NB4 (cell line): ENCODE measurements at regions not wholly inside any gene's neighbourhood (a gene's known extent, or its start where the extent isn't known, plus 50 kb on each side); places are given as distances from the start of the nearest gene placed in this dataset.

Source experiments
- MYC ChIP-seq: IDR thresholded peaks from 2 replicates; pipeline ENCODE4 v1.6.1; 2011; ENCODE audit warnings: low read depth, low read length
- POLR2A ChIP-seq: IDR thresholded peaks from 2 replicates; pipeline ENCODE4 v1.6.1; 2011; ENCODE audit warnings: mild to moderate bottlenecking; ENCODE audit not compliant: insufficient read length; ENCODE audit errors: extremely low read depth
- TF ChIP-seq, protein P1 (sequence below): IDR thresholded peaks from one replicate; pipeline ENCODE4 v1.5.1; 2012; ENCODE audit warnings: low read depth, low read length
- TF ChIP-seq, protein P2 (sequence below): IDR thresholded peaks from 2 replicates; pipeline ENCODE4 v1.6.1; 2011; ENCODE audit warnings: low read depth, low read length

DNA sequence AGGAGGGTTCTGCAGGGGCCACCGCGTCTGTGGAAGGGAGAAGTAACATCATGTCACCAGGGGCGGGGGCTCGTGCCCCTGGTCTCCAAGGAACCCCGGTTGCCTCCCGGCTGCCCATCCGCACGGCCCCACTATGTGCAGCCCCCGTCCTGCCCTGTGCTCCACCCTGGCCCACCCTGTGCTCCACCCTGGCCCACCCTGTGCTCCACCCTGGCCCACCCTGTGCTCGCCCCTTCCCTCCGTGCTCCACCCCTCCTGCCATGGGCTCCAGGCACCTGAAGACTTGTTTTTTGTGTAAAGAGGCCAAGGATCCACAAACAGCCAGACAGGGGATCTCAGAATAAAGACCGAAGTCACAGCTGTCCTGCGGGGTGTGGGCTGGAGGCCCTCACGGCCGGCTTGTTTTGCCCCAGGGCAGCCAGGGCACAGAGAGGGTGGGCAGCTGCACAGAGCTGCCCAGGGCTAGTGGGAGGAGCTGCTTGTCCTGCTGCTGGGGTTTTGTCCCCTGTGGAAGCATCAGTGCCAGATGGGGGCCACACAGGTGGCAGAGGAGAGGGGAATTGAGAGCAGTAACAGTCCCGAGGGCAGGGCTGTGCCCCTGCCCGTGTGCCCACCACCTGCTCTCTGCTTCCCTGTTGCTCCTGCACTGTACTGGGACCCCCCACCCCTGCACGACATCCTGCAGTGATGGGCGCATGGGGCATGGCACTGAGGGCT, 147.0 kb upstream of the CIBAR2 start:
- no peak for TF ChIP-seq POLR2A
- TF ChIP-seq, protein P1, sequence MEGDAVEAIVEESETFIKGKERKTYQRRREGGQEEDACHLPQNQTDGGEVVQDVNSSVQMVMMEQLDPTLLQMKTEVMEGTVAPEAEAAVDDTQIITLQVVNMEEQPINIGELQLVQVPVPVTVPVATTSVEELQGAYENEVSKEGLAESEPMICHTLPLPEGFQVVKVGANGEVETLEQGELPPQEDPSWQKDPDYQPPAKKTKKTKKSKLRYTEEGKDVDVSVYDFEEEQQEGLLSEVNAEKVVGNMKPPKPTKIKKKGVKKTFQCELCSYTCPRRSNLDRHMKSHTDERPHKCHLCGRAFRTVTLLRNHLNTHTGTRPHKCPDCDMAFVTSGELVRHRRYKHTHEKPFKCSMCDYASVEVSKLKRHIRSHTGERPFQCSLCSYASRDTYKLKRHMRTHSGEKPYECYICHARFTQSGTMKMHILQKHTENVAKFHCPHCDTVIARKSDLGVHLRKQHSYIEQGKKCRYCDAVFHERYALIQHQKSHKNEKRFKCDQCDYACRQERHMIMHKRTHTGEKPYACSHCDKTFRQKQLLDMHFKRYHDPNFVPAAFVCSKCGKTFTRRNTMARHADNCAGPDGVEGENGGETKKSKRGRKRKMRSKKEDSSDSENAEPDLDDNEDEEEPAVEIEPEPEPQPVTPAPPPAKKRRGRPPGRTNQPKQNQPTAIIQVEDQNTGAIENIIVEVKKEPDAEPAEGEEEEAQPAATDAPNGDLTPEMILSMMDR = no peak
- TF ChIP-seq MYC = no peak
- TF ChIP-seq, protein P2, sequence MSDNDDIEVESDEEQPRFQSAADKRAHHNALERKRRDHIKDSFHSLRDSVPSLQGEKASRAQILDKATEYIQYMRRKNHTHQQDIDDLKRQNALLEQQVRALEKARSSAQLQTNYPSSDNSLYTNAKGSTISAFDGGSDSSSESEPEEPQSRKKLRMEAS = no peak
